NCI-H146 treated with DMSO at 0.1 percent for 48 hours (cell line): ENCODE measurements at regions not wholly inside any gene's neighbourhood (a gene's known extent, or its start where the extent isn't known, plus 50 kb on each side); places are given as distances from the start of the nearest gene placed in this dataset.
"Not testable (repeated sequence)": the region's sequence is repeated elsewhere in the genome, so short reads cannot be mapped to it uniquely, and the experiment has no call there.

Experiments
- DNase-seq: peaks from one replicate; lab custom pipeline; 2025; ENCODE audit not compliant: unreplicated experiment; lab: John Stamatoyannopoulos, UW

DNA sequence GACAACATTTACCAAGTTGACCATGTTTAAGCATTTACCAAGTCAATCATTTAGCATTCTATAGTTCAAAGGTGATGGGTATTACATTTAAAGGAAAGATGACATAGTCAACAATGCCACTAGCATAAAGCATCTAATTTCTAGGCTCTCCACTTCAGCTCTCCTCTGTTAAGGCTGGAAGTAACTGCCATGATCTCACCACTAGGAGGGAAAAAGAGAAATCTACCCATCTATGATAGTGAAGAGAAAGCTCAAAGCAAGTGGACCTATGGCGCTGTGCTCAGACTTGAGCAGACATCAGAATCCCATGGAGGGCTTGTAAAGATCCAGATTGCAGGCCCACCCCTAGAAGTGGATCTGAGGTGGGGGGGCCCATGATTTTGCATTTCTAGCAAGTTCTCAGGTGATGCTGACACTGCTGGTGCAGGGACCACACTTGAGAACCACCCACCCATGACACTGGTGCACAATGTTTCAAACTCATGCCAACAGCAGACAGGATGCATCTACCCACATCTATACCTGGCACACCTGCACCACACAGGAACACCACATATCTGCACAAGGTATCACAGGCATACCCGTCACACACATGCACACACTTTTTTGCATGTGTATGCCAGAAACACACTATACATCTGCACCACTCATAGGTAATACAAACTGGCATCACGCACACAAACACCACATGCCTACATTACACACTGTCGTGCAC, 392.9 kb upstream of the RUNX1 start:
- DNase-seq = no peak

DNA sequence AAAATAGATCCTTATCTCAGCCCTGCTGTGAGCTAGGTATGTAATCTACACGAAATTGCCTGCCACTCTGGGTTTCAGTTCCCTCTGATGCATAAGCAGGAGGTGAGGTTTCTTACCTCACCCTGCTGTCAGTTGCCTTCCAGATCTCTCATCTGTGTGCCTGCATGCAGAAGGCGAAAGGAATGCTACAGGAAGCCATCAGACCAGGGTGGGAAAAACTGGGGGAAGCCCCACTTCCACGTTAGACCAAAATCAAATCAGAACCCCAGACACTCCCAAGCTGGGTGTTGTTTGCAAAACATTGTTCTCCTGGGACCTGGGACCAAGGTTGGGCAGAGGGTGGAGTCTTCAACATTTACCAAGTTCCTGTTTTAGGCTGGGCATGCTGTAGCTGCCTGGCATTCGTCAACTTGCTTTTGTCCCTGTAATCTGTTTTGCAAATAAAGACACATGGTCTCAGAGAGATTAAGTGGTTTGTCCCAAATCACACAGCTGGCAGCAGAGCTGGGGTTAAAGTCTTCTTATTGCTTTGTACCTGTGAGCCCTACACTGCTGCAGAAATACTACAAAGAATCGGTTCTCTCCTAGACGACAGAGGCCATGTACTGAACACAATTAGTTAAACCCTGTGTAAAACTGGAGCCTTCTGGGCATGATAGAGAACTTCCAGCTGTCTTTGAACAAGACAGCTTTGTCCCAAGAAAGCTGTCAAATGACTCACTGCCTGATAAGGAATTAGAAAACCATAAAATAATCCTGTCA, 389.7 kb upstream of the RUNX1 start:
- peak; percentile 3 for DNase-seq

DNA sequence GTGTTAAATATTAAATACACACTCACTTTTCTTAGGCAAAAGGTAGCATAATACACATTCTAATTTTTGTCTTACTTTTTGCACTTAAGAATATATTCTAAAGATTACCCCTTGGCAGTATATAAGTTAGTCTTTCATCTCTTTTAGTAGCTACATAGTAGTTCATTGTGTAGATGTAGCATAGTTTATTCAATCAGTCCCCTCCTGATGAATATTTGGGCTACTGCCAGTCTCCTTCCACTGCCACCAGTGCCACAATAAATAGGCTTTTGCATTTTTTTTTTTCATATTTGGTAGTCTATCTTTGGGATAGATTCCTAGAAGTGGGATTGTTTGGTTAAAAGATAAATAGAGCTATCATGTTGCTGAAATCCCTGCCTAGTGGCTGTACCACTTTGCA, 388.8 kb upstream of the RUNX1 start:
- DNase-seq = no peak

DNA sequence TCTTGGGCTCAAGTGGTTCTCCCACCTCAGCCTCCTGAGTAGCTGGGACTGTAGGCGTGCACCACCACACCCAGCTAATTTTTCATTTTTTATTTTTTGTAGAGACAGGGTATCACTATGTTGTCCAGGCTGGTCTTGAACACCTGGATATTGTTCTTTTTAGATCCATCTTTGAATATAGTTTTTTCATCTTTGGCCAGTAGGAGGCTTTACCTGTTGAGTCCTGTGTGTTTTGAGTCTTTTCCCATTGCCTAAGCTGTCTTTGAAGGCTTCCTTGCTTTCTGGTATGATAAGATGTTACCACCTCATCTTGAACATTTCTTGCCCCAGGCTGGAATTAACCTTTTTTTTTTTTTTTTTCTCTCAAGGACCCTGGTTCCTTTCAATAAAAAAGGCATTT, 387.8 kb upstream of the RUNX1 start:
- no peak for DNase-seq

DNA sequence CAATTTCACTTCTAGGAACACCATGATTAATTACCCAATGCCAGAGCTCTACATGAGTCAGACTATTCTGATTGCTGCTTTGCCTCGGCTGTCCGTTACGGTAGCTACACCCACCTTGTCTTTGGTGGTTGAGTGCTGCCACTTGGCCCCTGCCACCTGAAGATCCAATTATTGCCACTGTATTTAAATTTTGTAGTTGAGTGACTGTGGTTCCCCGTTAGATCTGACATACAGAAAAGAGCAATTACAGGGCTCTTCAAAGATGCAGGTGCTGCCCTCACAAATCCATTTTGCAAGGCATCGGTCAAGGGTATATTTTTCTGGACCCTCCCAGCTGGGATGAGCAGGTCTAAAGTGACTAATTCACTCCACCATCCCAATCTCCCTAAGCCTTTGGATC, 383.5 kb upstream of the RUNX1 start:
- DNase-seq = not testable (repeated sequence)

DNA sequence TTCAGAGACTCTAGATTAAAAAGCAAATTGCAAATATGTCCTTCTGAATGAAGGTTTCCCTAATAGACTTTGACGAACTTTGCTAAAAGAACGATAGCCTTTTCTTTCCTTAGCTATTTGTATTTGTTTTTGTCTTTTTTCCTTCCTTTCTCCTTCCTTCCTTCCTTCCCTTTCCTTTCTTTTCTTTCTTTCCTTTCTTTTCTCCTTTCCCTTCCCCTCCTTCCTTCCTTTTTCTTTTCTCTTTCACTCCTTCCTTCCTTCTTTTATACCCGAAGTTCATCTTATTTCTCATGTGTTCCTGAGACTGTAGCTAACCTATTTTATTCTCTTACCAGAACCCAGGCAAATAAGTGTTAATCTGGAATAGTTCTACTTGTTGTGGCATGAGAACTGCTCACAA, 381.2 kb upstream of the RUNX1 start:
- no peak for DNase-seq

DNA sequence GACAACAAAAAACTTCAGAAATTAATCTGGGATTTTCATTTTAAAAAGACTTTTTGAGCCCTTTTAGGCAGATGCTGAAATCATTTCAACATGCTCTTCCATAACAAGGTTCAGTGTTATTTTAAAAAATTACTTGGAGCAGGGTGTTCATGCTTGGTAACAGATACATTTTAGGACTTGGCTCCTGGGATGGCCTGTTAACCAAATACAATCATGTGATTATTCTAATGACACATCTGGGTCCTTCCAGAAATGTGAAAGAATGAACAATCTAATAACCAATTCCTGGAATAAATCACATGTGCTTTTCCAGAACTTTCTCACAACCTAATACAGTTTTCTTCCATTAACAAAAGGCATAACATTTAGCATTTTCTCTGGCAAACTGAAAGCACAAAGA, 379.8 kb upstream of the RUNX1 start:
- DNase-seq = no peak

DNA sequence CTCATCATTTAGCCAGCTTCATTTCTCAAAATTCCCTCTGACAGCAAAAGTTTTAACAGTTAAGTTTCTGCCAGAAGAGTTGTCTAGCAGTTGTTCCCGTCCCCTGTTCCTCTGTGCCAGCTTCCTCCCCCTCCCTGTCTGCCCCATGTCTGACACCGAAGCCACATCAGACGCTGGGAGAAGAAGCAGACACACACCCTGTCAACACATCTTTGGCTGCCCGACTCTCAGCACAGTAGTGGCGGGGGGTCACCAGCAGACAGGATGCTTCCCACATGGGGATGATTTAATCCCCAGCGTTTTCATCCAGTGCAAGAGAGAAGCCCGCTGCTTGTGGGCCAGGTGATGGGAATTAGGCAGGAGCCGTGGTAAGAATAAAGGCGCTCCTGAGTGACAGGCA, 379.4 kb upstream of the RUNX1 start:
- no peak for DNase-seq

DNA sequence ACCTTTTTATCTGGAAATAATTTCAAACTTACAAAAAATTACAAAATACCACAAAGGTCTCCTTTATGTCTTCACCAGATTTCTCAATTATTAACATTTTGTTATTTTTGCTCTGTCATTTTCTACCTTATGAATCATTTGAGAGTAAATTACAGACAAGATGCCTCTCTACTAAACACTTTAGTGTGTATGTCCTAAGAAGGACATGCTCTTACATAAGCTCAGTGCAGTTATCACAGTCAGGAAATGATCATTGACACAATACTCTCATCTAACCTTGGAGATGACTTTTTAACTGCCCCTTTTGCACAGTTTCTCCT, 378.9 kb upstream of the RUNX1 start:
- no peak for DNase-seq

DNA sequence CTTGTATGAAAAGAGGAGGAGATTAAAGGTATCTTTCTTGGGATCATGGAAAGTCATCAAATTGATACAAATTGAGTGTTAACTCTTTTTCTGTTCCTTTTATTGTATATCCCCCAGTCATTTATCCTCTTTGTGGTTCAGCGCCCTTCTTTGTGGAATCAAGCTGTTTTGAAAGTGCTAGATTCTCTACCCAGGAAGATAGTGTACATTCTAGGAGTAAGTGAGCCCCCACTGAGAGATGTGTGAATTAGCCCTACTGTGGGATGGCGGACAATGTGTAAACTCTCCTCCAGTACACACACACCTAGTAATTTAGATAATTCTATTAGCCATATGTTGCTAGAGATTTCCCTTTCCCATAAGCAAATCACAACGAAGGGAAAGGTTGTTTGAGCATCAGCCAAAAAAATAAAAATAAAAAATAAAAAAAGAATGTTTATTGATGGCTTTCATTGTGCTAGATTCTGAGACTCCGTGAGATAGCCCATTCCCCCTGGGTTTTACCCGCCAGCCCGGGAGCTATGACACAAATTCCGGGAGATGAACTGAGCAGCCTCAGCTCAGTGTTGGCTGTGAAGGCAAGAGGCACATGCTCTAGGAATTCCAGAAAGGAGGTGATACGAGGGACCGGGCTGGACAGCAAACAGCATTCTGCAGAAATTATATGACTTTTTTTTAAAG, 378.4 kb upstream of the RUNX1 start:
- DNase-seq = no peak

DNA sequence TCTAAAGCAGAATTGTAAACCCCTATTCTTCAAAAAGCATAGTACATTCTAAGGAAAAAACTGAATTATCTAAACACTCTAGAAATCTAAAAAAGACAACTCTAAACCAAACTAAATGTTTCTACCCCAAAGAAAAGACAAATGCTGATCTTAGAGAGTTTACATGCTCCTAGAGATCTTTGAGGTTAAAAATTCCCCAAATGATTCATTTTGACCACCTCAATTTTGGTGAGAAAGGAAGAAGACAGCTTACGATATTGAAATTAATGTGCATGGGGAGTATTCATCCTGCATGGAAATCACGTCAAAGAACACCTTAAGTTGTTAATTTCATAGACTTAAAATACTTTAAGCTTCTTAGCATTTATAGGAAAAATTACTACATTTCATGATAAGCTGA, 377.8 kb upstream of the RUNX1 start:
- DNase-seq = no peak

DNA sequence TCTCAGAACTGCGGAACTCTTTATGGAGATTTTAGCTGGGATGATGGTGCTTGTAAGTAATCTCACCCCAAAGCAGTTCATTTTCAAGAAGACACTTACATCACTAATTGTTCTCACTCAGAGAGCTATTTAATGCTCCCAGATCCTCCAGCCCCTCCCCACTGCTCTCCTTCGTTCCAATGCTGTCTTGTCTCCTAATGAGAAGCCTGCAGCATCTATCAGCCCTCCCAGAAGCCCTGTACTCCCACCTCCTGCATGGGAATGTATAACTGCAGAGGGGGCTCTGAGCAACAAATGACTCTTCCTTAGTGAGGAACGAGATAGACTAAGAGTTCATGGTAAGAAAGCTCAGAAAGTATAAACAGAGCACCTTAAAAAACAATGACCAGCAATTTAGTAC, 377.4 kb upstream of the RUNX1 start:
- no peak for DNase-seq

DNA sequence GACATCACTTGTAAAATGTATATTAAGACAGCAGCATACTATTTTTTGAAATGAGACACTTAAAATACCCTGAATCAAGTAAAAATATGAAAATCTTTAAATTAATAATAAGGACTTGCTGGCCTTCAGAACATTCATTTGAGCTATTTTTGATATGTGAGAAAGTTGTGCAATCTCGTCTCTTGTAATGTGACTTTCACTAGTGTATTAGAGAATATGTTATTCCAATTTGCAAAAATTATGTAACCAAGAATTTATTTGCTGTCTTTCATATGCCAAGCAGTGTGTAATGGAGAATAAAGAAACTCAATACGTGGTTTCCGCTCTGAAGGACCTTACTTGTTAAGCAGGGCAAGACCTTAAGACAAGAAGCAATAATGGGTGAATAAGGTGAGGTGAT, 375.0 kb upstream of the RUNX1 start:
- no peak for DNase-seq

DNA sequence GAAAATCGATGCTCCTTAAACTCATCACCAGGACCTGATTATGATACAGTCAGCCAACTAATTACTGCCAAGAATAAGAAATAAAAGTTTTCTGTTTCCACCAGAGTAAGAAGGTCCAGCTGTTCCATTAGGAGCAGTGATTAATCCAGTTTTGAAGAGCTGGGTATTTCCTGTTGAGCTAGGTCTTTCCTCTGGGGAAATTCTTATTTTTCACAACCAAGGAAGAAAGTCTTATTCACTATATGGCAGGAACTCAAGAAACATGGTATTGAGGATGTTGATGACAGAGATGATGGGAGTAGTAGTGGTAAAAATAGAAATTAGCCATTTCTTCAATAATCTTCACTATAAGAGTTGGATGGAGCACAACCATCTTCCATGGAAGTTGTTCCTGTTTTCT, 374.6 kb upstream of the RUNX1 start:
- no peak for DNase-seq

DNA sequence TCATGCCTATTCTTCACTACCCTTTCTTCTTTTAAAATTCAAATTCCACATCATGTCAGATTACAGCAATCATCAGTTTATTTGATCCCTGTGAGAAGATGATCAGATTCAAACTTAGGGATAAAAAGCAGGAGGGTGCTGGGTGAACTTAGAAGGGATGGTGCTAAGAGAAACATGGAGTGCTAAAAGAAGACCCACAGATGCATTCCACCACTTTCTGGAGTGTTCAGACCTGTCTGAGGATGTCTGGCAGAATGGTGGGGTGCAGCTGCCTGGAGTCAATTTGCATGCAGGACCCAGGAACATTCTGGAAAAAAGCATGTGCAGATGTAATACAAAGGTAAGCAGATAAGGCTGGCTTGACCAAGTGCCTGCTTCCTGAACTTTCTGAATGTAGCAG, 372.9 kb upstream of the RUNX1 start:
- no peak for DNase-seq

DNA sequence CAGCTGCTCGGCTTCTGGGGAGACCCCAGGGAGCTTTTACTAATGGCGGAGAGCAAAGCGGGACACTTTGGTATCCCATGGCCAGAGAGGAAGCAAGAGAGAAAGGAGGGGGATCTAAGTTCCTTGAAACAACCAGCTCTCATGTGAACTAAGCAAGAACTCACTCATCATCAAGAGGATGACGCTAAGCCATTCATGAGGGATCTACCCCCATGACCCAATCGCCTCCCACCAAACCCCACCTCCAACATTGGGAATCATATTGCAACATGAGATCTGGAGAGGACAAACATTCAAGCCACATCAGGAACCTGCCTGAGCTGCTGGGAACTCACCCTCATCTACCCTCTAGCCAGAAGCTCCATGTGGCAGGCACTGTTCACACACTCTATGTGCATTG, 372.1 kb upstream of the RUNX1 start:
- DNase-seq = no peak

DNA sequence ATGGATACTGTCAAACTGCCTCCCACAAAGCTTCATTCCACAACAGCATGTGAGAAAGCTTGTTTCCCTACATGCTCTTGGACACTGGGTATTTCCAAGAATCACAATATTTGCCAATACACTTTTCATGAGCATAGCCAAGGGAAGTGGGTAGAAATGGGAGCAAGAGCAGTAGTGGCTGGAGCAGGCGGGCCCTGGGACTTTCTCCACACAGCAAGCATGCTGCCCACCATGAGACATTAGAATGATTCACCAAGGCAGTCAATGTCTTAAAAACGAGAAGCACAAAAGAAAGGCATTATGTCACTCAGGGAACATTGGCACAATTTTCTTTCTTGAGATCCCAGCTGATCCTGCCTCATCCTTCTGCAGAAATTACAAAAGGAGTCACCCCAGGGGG, 371.6 kb upstream of the RUNX1 start:
- no peak for DNase-seq

DNA sequence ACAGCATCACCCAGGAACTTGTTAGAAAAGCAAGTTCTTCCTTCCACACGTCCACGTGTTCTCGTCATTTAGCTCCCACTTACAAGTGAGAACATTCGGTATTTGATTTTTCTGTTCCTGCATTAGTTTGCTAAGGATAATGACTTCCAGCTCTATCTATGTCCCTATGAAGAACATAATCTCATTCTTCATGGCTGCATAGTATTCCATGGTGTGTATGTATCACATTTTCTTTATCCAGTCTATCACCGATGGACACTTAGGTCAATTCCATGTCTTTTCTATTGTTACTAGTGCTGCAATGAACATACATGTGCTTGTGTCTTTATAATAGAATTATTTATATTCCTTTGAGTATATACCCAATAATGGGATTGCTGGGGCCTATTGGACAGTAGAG, 368.7 kb upstream of the RUNX1 start:
- DNase-seq = no peak

DNA sequence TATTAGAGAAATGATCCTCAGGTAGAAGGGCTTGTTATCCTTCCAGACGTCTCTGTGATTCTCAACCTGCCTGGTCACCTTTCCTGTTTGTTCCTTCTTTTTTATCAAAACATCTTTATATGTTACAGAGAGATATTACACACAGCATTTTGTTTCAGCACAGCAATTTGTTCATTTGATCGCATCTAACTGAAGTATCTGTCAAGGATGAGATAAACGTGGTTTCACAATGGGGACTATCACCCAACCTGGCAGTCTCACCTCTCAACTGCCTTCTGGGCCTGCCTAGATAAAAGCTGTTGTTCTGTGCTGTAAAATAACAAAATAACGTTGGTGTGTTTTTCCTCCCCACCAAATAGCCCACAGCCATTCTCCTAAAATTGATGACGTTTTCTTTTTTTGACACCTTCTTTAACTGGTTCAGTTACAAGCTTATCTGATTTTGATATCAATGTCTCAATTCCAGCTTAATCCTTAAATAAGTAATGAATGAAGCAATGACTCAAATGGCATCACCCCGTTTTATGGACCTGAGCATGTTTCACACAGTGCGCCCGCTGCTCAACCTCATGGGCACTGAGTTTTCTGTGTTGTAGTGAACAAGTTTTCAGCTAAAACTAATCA, 367.9 kb upstream of the RUNX1 start:
- DNase-seq = no peak

DNA sequence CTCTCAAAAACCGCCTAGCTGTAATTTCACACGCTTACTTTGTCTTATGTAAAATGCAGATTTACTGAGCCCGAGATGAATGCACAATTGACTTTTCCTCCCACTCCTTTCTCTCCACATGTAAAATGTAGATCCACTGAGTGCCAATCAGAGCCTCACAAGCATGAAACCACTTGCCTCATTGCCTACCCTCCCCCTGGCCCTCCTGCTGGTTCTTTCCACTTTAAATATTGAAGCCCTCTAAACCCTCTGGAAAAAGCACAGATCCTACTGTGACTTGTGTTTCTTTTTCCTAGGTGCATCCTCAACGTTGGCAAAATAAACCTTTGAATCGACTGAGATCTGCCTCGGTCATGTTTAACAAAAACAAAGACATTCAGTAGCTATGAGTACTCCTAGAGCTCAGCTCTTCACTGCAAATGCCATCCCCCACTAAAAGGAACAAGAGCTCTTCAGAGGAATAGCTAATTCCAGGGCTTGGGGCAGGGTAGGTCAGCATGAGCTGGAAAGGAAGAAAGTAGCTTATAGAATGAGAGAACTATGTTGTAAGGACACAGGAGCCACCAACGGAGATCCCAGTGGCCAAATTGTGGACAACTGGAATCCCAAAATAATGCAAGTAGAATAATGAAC, 365.5 kb upstream of the RUNX1 start:
- DNase-seq = no peak

DNA sequence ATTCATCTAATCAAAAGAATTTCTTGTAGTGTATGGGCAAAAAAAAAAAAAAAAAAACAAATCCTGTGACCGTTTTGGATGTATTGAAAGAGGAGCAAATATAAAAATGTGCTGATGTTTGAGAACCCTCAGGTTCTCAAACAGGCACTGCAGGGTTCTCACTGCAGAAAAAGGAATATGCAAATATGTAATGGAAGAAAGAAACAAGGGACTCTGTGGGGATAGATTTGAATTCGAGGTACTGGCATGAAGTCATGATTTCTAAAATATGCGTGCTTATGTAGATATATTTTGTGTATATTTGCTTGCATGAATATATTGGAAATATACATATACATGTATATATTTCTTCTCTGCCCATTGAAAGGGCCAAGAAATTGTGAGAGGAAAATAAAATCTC, 365.0 kb upstream of the RUNX1 start:
- DNase-seq = no peak

DNA sequence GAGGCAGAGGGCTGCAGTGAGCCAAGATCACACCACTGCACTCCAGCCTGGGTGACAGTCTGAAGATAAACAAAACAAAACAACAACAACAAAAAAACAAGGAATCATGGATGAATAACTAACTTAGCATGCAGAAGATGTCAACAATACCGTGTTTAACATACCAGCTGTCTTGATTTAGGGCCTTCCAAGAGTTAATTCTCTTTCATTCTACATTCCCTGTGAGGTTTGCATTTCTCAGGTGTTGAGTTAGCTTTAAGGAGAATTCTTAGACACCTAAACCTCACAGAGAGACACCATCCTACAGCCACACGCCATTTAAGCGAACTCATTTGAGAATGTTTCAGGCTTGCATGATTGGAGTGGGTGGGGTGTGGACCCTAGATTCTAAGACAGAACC, 363.1 kb upstream of the RUNX1 start:
- no peak for DNase-seq
